Fibroblast of pulmonary artery (primary cell): ENCODE measurements at regions not wholly inside any gene's neighbourhood (a gene's known extent, or its start where the extent isn't known, plus 50 kb on each side); places are given as distances from the start of the nearest gene placed in this dataset.

Experiments
- DNase-seq: peaks from one replicate; pipeline ENCODE4 v3.0.0-alpha.2; 2010; ENCODE audit warnings: low read depth
- H3K4me3 ChIP-seq: replicated peaks from 2 replicates; pipeline ENCODE4 v1.5.1; 2011; ENCODE audit warnings: low read depth, mild to moderate bottlenecking, control low read depth, low read length, moderate library complexity
- CTCF ChIP-seq: IDR thresholded peaks from 2 replicates; pipeline ENCODE4 v1.5.1; 2011; ENCODE audit warnings: mild to moderate bottlenecking, control low read depth, low read length, inconsistent platforms; ENCODE audit errors: missing control alignments

DNA sequence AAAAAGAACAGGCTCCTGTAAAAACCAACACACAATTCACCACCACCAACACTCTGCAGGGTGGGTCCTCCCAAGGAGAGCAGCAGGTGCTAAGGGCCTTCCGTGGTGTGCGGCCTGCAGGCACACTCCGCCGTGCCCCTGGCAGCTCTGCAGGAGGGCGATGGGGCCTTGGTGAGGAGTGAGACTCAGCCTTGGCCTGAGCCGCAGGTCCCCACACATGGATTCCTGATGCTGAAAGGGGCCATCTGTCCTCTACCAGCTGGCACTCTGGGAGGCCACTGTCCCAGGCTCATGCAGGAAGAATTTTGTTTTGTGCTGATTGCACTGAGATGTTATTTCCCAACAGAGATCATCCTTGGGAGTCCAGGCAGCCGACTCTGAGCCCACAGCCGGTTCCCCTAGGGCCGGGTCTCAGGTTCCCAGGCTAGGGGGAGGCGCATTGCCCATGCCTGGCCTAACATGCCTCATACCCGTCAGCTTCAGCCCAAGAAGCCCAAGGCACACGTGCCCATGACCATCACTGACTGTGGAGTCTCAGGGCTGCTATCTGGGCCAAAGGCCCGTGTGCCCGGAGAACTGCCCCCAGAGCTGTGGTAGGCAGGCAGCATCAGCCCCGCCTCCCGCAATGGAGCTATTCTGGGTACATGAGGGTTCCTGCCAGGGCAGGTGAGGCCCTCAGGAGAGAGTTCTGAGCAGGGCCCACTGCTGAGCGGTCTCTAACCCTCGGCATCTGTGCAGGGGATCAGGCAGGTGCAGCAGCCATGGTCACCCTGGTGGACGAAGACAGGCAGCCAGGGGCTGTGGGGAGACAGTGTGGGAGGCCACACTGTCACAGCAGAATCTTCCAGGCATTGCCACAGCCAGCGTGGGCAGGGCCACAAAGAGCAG, 97.9 kb upstream of the ZNF469 start:
- DNase-seq, result no peak
- TF ChIP-seq CTCF, result no peak
- H3K4me3 ChIP-seq, result no peak overlapping the region

GRCh38 chr16:88285514-88285822, 97.3 kb upstream of the ZNF469 start:
- H3K4me3 ChIP-seq, result no peak overlapping the region
- no peak for DNase-seq
- no peak for TF ChIP-seq CTCF

GRCh38 chr16:88286301-88286923, 96.3 kb upstream of the ZNF469 start:
- no peak overlapping the region for H3K4me3 ChIP-seq
- DNase-seq, result no peak
- no peak for TF ChIP-seq CTCF

DNA sequence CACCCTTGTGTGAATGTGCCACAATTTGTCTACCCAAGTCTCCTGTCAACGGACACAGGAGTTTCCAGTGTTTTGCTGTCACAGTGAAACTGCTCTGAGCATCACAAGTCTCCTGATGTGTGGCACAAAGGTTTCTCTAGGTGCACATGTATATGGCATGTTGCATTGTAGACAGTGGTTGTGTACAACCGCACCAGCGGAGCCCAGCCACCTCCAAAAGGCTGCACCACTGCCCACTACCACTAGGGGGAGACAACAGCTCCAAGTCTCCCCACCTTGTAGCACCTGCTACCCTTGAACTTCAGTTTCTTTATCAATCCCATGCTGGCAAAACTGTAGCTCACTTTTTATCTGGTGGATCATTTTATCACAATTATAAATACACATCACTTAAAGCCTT, 95.5 kb upstream of the ZNF469 start:
- TF ChIP-seq CTCF, result peak; percentile 95
- peak; percentile 60 for DNase-seq
- H3K4me3 ChIP-seq, result no peak overlapping the region

- no peak overlapping the region for H3K4me3 ChIP-seq
- TF ChIP-seq CTCF, result no peak
- no peak for DNase-seq
These were observed 94.5 kb upstream of the ZNF469 start for GRCh38 chr16:88288303-88288702.

- no peak for DNase-seq
- H3K4me3 ChIP-seq, result no peak overlapping the region
- TF ChIP-seq CTCF, result no peak
These were observed 93.8 kb upstream of the ZNF469 start for GRCh38 chr16:88289001-88289400.
